ENCODE measurements at regions not wholly inside any gene's neighbourhood (a gene's known extent, or its start where the extent isn't known, plus 50 kb on each side); places are given as distances from the start of the nearest gene placed in this dataset.
"Not testable (repeated sequence)": the region's sequence is repeated elsewhere in the genome, so short reads cannot be mapped to it uniquely, and the experiment has no call there.

DNA sequence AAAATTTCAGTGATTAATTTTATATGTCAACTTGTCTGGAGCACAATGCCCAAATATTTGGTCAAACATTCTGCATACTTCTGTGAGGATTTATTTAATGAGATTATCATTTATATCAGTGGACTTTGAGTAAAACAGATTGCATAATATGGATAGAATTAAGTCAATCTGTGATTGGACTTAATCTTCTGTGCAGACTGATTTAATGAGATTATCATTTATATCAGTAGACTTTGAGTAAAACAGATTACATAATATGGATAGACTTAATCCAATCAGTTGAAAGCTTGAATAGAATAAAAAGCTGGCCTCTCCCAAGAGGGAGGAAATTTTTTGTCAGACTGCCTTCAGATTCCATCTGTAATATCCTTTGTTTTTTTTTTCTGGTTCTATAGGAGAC is 1413.2 kb downstream of the LRFN5 start:
- DNase-seq, result no peak

- DNase-seq, result no peak
Measured at GRCh38 chr14:43014338-43014737, 1407.7 kb downstream of the LRFN5 start.

GRCh38 chr14:43012817-43013216 is 1406.1 kb downstream of the LRFN5 start:
- DNase-seq, result no peak

DNA sequence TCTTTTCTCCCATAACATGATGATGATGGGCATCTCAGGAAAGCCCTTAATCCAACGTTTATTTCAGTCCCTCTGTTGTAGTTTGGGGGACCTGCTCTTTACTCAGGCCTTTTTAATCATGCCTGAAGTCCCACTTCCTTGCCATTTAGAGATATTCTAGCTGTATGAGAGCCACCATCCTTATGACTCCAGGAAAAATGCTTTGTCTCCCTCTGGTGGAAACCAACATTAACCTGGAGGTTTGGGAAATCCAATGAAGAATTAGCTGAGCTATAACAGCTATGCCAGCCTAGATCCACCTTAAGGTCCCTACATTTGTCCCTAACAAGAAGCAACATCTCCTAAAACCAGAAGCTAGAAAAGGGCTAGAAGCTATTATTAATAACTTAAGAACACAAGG is 1399.1 kb downstream of the LRFN5 start:
- DNase-seq, result peak; percentile 6

- DNase-seq, result peak; percentile 69
Measured at GRCh38 chr14:43003845-43004244, 1397.2 kb downstream of the LRFN5 start.

- DNase-seq, result no peak
Measured at GRCh38 chr14:43001731-43002130, 1395.1 kb downstream of the LRFN5 start.

GRCh38 chr14:42994051-42994736 is 1387.5 kb downstream of the LRFN5 start:
- no peak for DNase-seq

DNA sequence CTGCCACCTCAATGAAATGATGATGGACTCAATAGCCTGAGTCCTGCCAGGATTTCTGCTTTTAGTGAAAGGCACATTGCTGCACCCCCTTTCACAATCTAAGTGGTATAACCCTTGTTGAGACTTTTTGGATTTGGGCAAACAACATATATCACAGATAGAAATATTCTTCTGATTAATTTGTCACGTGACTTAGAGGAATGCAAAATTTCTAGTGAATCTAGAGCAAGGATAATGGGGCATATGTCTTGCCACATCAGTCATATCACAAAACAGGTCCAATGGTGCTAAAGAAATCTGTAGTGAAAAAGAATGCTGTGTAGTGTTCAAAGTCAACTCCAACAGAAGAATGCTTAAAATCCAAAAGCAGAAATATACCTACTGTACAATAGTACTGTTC is 1386.3 kb downstream of the LRFN5 start:
- no peak for DNase-seq

GRCh38 chr14:42980419-42980818 is 1373.7 kb downstream of the LRFN5 start:
- peak; percentile 41 for DNase-seq

- DNase-seq, result not testable (repeated sequence)
Measured at GRCh38 chr14:42973171-42973570, 1366.5 kb downstream of the LRFN5 start.

DNA sequence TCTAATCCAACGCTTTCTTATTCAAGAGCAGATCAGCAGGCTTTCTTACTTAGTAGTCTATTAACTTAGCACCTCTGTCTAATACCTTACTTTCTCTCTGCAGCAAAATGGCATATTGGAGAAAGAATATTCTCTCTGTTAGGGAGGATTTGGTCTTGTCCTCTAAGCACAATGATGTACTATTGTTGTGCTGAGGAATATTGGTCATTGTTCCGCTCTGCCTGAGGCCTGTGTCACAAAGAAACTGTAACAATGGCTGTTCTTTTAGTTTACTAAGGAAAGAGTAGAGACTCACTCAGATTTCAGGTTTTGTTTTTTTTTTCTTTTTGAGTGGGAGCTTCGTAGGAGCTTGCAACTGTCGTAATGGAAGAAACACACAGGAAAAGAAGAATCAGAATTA is 1358.8 kb downstream of the LRFN5 start:
- no peak for DNase-seq

GRCh38 chr14:42961509-42961908 is 1354.8 kb downstream of the LRFN5 start:
- no peak for DNase-seq

DNA sequence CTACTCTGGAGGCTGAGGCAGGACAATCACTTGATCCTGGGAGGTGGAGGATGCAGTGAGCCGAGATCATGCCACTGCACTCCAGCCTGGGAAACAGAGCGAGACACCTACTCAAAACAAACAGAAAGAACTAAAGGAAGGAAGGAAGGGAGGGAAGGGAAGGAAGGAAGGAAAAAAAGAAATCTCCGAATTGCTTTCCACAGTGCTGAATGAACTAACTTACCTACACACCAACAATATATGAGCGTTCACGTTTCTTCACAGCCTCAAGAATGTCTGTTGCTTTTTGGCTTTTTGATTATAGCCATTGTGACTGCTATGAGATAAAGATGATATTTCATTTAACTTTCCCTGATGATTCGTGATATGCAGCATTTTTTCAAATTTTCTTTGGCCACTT is 1343.7 kb downstream of the LRFN5 start:
- no peak for DNase-seq

GRCh38 chr14:42947991-42948390 is 1341.3 kb downstream of the LRFN5 start:
- DNase-seq, result no peak

GRCh38 chr14:42944284-42944683 is 1337.6 kb downstream of the LRFN5 start:
- DNase-seq, result no peak

- DNase-seq, result no peak
Measured at GRCh38 chr14:42931308-42931707, 1324.6 kb downstream of the LRFN5 start.

DNA sequence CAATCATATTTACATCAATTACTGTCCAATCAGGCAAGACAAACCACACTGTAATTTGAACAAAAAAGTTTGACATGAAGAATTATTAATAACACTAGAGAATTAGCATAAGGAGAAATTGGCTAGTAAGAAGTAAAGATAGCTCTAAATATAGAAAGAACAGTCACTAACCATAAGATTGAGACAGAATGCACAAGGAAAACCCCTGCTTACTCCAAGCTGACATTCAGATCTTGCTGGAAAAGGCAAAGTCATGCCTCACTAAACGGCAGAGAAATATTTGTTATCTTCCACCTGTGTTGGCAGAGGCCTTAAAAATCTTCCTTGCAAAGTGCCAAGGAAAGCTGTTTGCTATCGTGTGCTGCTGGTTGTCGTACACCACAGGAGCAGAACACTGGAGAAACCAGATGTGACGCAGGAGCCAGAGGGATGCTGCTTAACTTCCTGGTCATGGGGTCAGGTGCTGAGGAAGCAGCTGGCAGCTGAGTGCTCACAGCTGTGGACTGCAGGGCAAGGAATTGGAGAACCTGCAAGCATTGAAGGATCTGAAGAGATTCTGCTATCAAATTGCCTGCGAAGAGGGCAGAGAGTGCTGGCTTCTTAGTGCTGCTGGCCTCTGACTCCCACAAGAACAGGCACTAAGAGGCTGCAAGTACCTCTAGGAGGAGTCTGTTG is 1323.3 kb downstream of the LRFN5 start:
- peak; percentile 75 for DNase-seq

DNA sequence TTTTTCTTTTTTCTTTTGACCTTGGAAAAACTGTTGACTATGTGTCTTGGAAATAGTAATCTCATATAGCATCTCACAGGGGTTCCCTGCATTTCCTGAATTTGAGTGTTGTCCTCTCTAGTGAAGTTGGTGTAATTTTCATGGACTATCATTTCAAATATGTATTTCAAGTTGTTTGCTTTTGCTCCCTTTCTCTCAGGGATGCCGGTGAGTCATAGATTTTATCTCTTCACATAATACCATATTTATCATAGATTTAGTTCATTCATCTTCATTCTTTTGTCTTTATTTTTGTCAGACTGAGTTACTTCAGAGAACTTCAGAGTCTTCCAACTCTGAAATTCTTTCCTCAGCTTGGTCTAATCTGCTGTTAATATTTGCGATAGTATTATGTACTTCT is 1320.6 kb downstream of the LRFN5 start:
- peak; percentile 11 for DNase-seq

GRCh38 chr14:42921901-42922300 is 1315.2 kb downstream of the LRFN5 start:
- no peak for DNase-seq

DNA sequence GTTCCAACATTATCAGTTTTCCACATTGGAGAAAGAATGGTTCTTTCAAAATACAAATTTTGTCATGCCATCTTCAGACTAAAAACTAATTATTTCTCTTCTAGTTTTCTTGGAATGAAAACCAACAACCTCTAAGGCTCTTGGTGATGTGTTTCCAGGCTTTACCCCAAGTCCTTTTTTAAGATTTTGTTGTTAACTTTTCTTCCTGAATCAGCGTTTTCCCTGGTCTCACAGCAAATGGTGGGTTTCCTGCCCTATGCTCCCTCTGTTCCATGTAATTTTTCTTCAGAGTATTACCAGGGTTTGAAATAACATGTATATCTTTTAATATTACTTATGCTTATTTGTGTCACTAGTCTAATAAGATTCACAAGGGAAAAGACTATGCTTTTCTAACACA is 1311.9 kb downstream of the LRFN5 start:
- DNase-seq, result no peak

DNA sequence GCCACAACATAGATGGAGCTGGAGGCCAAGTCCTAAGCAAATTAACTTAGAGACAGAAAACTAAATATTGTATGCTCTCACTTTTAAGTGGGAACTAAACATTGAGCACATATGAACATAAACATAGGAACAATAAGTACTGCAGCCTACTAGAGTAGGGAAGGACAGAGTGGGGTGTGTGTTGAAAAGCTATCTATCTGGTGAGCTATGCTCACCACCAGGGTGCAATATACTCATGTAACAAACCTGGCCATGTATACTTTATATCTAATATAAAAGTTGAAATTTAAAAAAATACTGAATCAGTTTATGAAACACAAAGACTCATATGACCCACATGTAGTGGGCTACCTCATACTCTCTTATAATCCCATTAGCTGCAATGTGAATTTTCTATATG is 1305.0 kb downstream of the LRFN5 start:
- DNase-seq, result peak; percentile 13

GRCh38 chr14:42909659-42910058 is 1303.0 kb downstream of the LRFN5 start:
- no peak for DNase-seq

- DNase-seq, result no peak
Measured at GRCh38 chr14:42893183-42893582, 1286.5 kb downstream of the LRFN5 start.

DNA sequence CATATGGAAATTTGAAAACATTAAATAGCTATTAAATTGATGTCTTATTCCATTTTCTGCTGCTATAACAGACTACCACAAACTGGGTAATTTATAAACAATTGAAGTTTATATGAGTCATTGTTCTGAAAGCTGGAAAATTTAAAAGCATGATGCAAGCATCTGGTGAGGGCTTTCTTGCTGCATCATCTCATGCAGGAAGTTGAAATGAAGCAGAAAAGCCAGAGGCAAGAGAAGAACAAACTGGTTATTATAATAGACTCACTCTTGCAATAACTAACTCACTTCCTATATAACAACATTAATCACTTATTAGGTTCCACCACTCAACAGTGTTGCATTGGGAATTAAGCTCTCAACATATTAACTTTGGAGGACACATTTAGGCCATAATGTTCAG is 1277.4 kb downstream of the LRFN5 start:
- DNase-seq, result peak; percentile 50

- no peak for DNase-seq
Measured at GRCh38 chr14:42877716-42878115, 1271.0 kb downstream of the LRFN5 start.

All from NCI-H69 (cell line).